GM21360 (cell line): ENCODE measurements at regions not wholly inside any gene's neighbourhood (a gene's known extent, or its start where the extent isn't known, plus 50 kb on each side); places are given as distances from the start of the nearest gene placed in this dataset.
A peak's percentile ranks its signal among the peaks of the same experiment; 100 is the strongest.

ENCODE experiments used
- ATAC-seq: cut with Tn5 transposase; IDR thresholded peaks from one replicate; pipeline ENCODE4 v1.9.1; 2021; ENCODE audit warnings: mild to moderate bottlenecking, moderate library complexity; ENCODE audit not compliant: unreplicated experiment

DNA sequence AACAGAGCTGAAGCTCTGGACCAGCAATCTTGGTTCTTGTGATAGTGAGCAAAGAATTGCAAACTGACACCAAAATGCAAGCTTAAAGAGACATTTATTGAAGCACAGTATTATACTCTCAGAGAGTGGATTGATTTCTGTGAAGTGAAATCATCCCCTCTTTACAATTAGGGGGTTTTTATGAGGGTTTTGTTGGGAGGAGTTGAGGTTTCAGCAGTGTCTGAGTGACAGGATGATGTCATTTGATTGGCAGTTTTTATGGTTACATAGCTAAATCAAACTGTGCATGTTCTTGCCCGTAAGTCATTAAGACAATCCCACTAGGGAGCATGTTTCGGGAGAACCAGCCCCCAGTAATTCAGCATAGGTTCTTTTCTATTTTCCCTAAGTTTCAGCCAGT, 1200.5 kb downstream of the SI start:
- ATAC-seq: no peak

DNA sequence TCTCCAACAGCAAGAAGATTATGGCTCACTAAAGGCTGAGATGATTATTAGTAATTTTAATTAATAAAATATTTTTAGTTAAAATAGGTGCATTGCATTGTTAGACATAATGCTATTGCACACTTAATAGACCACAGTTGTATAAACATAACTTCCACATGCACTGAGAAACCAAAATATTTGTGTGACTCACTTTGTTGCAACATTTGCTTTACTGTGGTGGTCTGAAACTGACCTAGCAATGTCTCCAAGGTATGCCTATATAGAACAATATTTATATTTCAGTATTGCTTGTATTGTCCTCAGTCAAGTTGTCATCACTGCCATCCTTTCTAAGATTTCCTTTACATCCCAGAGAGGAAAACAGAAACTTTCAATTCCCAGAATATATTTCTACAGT, 1215.2 kb downstream of the SI start:
- no peak for ATAC-seq

- ATAC-seq: no peak
Observed at GRCh38 chr3:163852233-163852632, 1226.1 kb downstream of the SI start.

GRCh38 chr3:163838769-163839168, 1239.5 kb downstream of the SI start:
- no peak for ATAC-seq

DNA sequence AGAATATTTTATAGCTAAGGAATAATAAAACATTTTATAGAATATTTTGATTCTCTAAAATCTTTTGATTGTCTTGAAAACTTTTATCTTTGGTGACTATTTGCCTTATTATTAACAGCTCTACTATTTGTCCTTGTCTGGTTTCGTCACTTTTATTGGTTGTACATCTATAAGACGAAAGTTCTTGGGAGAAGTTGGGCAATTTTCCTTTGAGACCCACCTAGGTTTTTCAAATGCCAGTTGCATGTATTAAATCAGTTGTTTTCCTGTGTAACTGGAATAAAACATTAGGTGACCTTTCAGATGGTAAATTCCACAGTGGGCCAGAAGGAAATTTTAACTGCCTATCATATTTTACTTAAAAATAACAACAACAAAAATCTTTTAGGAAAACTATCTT, 1245.7 kb downstream of the SI start:
- ATAC-seq: no peak

GRCh38 chr3:163821841-163822240, 1256.5 kb downstream of the SI start:
- ATAC-seq: no peak

- ATAC-seq: no peak
Observed at GRCh38 chr3:163817015-163817414, 1261.3 kb downstream of the SI start.

DNA sequence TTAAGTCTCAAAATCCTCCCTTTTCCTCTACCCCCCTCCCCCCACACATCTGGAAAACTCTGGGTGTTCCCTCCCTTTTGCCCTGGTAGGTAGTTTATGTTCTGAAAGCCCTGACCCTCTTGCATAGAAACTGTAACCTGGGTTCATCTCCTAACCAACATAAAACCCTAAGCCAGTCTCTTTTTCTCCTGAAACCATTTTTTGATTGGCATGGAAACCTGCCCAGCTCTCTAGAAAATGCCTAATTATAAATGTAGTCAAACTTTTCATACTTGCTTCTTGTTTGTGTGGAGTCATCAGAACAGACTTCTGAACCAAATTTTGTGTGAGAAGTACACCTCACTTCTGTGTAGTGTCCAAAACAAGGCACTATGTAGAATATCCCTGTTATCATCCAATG, 1264.4 kb downstream of the SI start:
- ATAC-seq: no peak

DNA sequence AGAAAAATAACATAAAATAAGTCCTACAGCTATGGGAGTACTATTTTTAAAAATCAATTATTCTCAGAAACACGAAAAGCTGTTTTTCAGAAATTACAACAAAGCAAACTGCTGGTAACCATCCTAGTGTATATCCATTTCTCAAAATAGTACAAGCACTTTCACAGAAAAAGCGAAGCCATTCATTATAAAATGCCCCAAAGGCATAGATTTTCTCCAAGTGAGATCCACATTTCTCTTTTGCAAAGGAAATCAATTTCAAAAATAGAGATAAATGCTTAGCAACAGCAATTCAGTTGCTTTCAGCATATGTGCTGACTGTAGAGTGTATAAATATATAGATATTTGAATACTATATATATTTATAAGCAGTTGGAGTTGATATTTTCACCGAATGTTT, 1266.3 kb downstream of the SI start:
- ATAC-seq: no peak

DNA sequence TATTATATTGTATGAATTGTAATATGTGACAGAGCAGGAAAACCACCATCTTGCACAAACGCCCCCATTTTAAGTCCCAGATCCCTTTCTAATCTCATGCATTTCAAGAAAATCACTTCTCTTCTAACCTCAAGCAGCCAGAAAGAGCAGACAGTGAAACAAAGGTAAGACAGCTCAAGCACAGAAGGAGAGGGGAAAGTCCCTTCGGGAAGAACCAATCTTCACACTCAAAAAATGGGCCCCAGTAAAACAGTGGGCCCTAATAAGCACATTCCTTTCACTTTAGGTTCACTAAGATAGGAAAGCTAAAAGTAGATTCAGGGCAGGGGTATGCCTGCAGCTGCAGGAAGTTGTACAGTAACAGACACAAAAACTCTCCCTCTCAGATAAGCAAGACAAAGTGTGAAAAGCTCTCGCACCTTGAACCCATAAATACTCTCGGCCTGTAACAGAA, 1268.7 kb downstream of the SI start:
- ATAC-seq: peak; percentile 85

DNA sequence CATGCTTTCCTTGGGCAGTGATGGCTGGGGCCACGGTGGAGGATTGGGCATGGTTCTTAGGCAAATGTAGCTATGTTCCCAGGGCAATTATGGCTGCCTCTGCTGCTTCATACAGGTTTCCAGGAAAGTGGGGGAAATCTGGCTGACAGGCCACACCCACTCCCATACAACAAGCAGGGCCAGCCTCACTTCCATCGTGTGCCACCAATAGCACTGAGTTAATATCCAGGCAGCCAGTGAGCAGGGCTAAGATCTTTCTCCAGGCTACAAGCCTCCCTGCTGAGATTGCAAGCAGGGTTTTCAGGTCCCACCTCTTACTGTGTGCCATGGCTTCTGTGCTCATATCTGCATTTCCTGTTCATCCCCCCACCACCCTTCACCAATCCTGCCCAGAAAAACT, 1291.9 kb downstream of the SI start:
- ATAC-seq: no peak

- no peak for ATAC-seq
Observed at GRCh38 chr3:163785693-163786092, 1292.6 kb downstream of the SI start.

- no peak for ATAC-seq
Observed at GRCh38 chr3:163779396-163780344, 1298.6 kb downstream of the SI start.

DNA sequence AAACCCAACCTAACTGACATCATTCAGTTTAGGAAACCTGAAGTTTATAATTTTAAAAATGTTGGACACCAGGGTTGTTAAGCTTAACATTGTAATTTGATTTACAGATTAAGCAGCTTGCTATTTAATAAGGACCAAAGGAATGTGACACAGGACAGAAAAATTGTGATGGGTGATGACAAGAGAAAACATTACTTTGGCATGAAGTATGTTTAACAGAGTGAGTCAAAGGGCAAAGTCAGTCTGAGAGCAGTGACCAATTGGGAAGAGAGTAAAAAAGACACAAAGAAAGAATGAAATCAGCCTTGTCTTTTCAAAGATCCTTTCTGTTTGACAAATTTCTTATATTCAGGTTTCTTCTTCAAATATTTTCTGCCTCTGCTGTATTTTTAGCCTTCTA, 1301.6 kb downstream of the SI start:
- no peak for ATAC-seq

DNA sequence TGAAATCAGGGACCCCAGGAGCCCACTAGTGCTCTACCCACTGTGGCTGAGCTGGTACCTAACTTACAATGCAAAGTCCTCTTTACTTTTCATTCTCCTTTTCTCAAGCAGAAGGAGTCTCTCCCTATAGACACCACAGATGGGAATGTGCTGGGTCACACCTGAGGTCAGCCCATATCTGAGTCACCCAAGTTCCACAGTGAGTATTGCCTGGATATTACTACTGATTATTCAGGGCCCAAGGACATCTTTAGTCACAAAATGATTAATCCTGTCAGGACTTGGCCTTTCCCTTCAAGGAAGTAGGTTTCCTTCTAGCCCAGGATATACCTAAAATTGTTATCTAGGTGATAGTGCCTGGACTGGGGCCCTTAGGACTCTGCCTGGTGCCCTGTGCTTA, 1305.2 kb downstream of the SI start:
- ATAC-seq: no peak

GRCh38 chr3:163768048-163768447, 1310.2 kb downstream of the SI start:
- peak; percentile 66 for ATAC-seq

GRCh38 chr3:163766112-163766511, 1312.2 kb downstream of the SI start:
- no peak for ATAC-seq

GRCh38 chr3:163753033-163753432, 1325.3 kb downstream of the SI start:
- ATAC-seq: no peak

DNA sequence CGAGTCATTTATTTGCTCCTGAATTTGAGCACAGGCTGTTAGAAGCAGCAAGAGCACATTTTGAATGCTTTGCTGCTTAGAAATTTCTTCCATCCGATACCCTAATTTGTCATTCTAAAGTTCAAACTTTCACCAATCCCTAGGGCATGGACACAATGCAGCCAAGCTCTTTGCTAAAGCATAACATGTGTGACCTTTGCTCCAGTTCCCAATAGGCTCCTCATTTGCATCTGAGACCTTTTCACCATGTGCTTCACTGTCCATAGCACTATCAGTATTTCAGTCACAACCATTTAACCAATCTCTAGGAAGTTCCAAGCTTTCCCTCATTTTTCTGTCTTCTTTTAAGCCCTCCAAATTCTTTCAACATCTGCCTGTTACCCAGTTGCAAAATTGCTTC, 1333.1 kb downstream of the SI start:
- no peak for ATAC-seq

DNA sequence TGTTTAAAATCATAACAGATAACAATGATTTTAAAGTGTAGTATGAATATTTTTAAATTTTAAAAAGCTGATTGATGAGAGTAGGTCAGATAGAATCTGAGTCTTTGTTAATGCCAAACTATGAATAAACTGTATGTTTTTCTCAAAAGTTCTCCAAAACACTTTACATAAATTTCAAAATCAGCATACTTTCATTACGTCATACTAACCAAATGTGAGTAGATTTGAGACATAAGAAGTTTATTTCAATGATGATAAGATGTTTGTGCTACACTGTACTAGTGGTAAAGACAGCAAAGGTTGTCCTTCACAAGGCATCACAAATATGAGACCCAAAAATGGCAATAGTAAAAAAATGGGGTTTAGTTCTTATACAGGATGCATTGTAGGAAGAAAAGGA, 1342.9 kb downstream of the SI start:
- no peak for ATAC-seq

DNA sequence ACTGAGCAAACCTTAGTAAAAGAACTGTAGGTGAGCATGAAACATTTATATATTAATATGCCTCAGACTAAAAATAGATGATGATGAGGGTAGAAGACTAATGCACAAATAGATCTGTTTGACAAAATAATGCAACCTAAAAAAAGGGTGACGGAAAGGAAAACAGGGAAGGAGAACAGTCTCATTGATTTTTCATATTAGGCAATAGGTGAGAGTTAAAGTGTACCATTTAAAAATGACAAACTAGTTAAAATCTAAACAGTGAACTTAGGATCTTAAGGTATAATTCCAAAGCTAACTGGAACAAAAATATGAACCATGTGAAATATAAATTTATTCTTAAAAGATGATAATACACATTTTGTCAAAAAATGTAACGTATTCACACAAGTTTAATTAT, 1347.6 kb downstream of the SI start:
- ATAC-seq: no peak

- no peak for ATAC-seq
Observed at GRCh38 chr3:163726125-163726524, 1352.2 kb downstream of the SI start.

- no peak for ATAC-seq
Observed at GRCh38 chr3:163722405-163722804, 1355.9 kb downstream of the SI start.
